Endothelial cell of umbilical vein (primary cell): ENCODE measurements at regions not wholly inside any gene's neighbourhood (a gene's known extent, or its start where the extent isn't known, plus 50 kb on each side); places are given as distances from the start of the nearest gene placed in this dataset.

Experiments
- BruUV-seq: library from RNA; stranded (reverse); fragments of 400-500 nt; replicated peaks from 2 replicates; lab custom pipeline; 2021; lab: Mats Ljungman, UMichigan
- CTCF ChIA-PET: fragments of 300-600, 350-600 bp; sonication (Branson Sonifier 250); formaldehyde crosslinking; loops from one replicate; lab custom pipeline; 2021; ENCODE audit warnings: antibody characterized with exemption, inconsistent platforms; lab: Charles Lee
- POLR2A ChIA-PET: fragments of 300-600, 350-600 bp; sonication (Branson Sonifier 250); formaldehyde crosslinking; loops from one replicate; lab custom pipeline; 2021; ENCODE audit warnings: antibody characterized with exemption, inconsistent platforms; lab: Charles Lee
- DNase-seq: peaks from one replicate; pipeline ENCODE4 v3.0.0-alpha.2; 2011; ENCODE audit warnings: low read depth, low spot score
- FAIRE-seq: peaks from 2 replicates; lab custom pipeline; 2011; peaks lifted over from hg19 to GRCh38; lab: Jason Lieb, UNC
- H2AFZ ChIP-seq: 2 replicates; pipeline ENCODE4 v1.6.0; 2012; ENCODE audit warnings: low read depth, low read length, control low read depth, inconsistent platforms
- H3K27ac ChIP-seq: 2 replicates; pipeline ENCODE4 v1.5.1; 2011; ENCODE audit warnings: low read depth, mild to moderate bottlenecking, control low read depth, low read length, moderate library complexity; ENCODE audit not compliant: insufficient read depth
- H3K27me3 ChIP-seq, 2 experiments: 2 replicates each; pipeline versions ENCODE4 v1.6.0 to v1.6.1; 2011; ENCODE audit warnings: low read length in 2 of 2, mixed read lengths in 1 of 2; ENCODE audit not compliant: control insufficient read depth in 2 of 2, insufficient read depth in 2 of 2
- H3K36me3 ChIP-seq, 2 experiments: 2 replicates in 1 of 2; 3 replicates in 1 of 2; pipeline ENCODE4 v1.5.1; 2011; ENCODE audit warnings: low read length in 2 of 2, mild to moderate bottlenecking in 1 of 2, moderate library complexity in 1 of 2; ENCODE audit not compliant: control insufficient read depth in 2 of 2, insufficient read depth in 2 of 2; ENCODE audit errors: extremely low read depth in 1 of 2
- H3K4me1 ChIP-seq: 3 replicates; pipeline ENCODE4 v1.5.1; 2011; ENCODE audit warnings: mild to moderate bottlenecking, low read length; ENCODE audit not compliant: control insufficient read depth, insufficient read depth; ENCODE audit errors: extremely low read depth
- H3K4me2 ChIP-seq: 2 replicates; pipeline ENCODE4 v1.6.1; 2011; ENCODE audit warnings: low read length, control low read depth, mixed read lengths; ENCODE audit not compliant: insufficient read depth
- H3K4me3 ChIP-seq, 3 experiments: fragments of 200-600 bp in 1 of 3; sonication (generic), shearing (Covaris generic) in 1 of 3; replicated peaks in 1 of 3; 2 replicates each; pipeline ENCODE4 v1.5.1; 2011 to 2016; ENCODE audit warnings: control low read depth in 3 of 3, low read length in 3 of 3, mild to moderate bottlenecking in 2 of 3, inconsistent platforms in 1 of 3, low read depth in 1 of 3, moderate library complexity in 1 of 3; ENCODE audit not compliant: insufficient read depth in 1 of 3
- H3K79me2 ChIP-seq: 2 replicates; pipeline ENCODE4 v1.6.0; 2012; ENCODE audit warnings: low read length, inconsistent platforms; ENCODE audit not compliant: control insufficient read depth, insufficient read depth
- H3K9ac ChIP-seq: replicated peaks from 2 replicates; pipeline ENCODE3; 2011; ENCODE audit warnings: low read length, control low read depth; ENCODE audit not compliant: insufficient read depth; ENCODE audit errors: extremely low read depth
- H3K9me1 ChIP-seq: replicated peaks from 3 replicates; pipeline ENCODE4 v1.6.0; 2011; ENCODE audit warnings: mild to moderate bottlenecking, low read length; ENCODE audit not compliant: control insufficient read depth, insufficient read depth; ENCODE audit errors: extremely low read depth
- H3K9me3 ChIP-seq: replicated peaks from 2 replicates; pipeline ENCODE4 v1.5.1; 2012; ENCODE audit warnings: low read length, inconsistent platforms; ENCODE audit not compliant: control insufficient read depth, insufficient read depth
- H4K20me1 ChIP-seq: replicated peaks from 2 replicates; pipeline ENCODE3; 2011; ENCODE audit warnings: mild to moderate bottlenecking, low read length; ENCODE audit not compliant: control insufficient read depth, insufficient read depth; ENCODE audit errors: extremely low read depth
- EZH2 ChIP-seq: IDR thresholded peaks from 2 replicates; pipeline ENCODE4 v1.6.1; 2012; ENCODE audit warnings: borderline replicate concordance, low read depth, mild to moderate bottlenecking, moderate library complexity, low read length, inconsistent platforms; ENCODE audit not compliant: severe bottlenecking
- FOS ChIP-seq: IDR thresholded peaks from 2 replicates; pipeline ENCODE4 v1.6.1; 2011; ENCODE audit warnings: mild to moderate bottlenecking, low read length, moderate library complexity, borderline replicate concordance; ENCODE audit not compliant: insufficient read depth
- GATA2 ChIP-seq: IDR thresholded peaks from 2 replicates; pipeline ENCODE4 v1.7.0; 2011; ENCODE audit warnings: low read depth, mild to moderate bottlenecking, moderate library complexity, mixed read lengths, low read length; ENCODE audit not compliant: insufficient read length, insufficient read depth
- JUN ChIP-seq: IDR thresholded peaks from 2 replicates; pipeline ENCODE4 v1.6.1; 2011; ENCODE audit warnings: borderline replicate concordance, low read depth; ENCODE audit not compliant: insufficient read length, insufficient read depth
- MYC ChIP-seq: IDR thresholded peaks from one replicate; pipeline ENCODE4 v1.6.1; 2011; ENCODE audit warnings: mild to moderate bottlenecking, low read depth, low read length
- POLR2A ChIP-seq: IDR thresholded peaks from 2 replicates; pipeline ENCODE4 v1.6.1; 2012; ENCODE audit warnings: low read depth, mild to moderate bottlenecking, control low read depth, low read length
- POLR2AphosphoS5 ChIP-seq: IDR thresholded peaks from 2 replicates; pipeline ENCODE4 v1.6.1; 2012; ENCODE audit warnings: low read depth, mild to moderate bottlenecking, control low read depth, low read length, moderate library complexity; ENCODE audit not compliant: insufficient read depth
- dilution Hi-C: fragments of 300-500 bp; cut with MboI; formaldehyde crosslinking; loops from one replicate; pipeline ENCODE4 v1.15.0; 2019; ENCODE audit warnings: low sequenced_read_pairs; ENCODE audit not compliant: extremely low pct_ligation_motif_present
- intact Hi-C: fragments of 100-400 bp; cut with micrococcal nuclease; formaldehyde crosslinking; loops from one replicate; pipeline ENCODE4 v1.10.0; 2022
- TF ChIP-seq, protein P1 (sequence below): IDR thresholded peaks from 2 replicates; pipeline ENCODE4 v1.6.1; 2011; ENCODE audit not compliant: insufficient read depth, insufficient read length
- TF ChIP-seq, protein P2 (sequence below), 2 donors: IDR thresholded peaks; 1 replicate in 1 of 2; 2 replicates in 1 of 2; pipeline ENCODE4 v1.5.1; 2011; ENCODE audit warnings: low read length in 2 of 2, mild to moderate bottlenecking in 2 of 2, moderate library complexity in 2 of 2, control low read depth in 1 of 2, inconsistent platforms in 1 of 2, low read depth in 1 of 2; ENCODE audit not compliant: insufficient read depth in 1 of 2; ENCODE audit errors: extremely low read depth in 1 of 2

DNA sequence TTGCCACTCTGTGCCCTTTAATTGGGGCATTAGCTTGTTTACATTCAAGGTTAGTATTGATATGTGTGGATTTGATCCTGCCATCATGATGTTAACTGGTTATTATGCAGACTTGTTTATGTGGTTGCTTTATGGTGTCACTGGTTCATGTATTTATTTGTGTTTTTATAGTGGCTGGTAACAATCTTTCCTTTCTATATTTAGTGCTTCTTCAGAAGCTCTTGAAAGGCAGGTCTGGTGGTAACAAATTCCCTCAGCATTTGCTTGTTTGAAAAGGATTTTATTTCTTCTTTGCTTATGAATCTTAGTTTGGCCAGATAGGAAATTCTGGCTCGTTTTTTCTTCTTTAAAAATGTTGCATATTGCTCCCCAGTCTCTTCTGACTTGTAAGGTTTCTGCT is 215.4 kb downstream of the ZC3H11B start:
- Histone ChIP-seq H3K4me1 (no peaks in the 10 kb centered on the region), H3K4me2 (no peak overlapping the region), H3K9ac (no peak overlapping the region), H3K79me2 (no peaks in the 10 kb centered on the region), H3K4me3 (no peak overlapping the region), H3K36me3 (no peaks in the 10 kb centered on the region), H3K27me3 (no peaks in the 10 kb centered on the region), H3K27ac (no peak overlapping the region), H3K9me1 (no peaks in the 10 kb centered on the region), H4K20me1 (no peaks in the 10 kb centered on the region), H2AFZ (no peak overlapping the region), H3K9me3 (no peaks in the 10 kb centered on the region)
- POLR2A ChIA-PET, result no interaction called here
- no TSS peak for BruUV-seq
- dilution Hi-C loops (no loop called here), intact Hi-C loops (no loop called here)
- DNase-seq (no peak), FAIRE-seq (no peak)
- CTCF ChIA-PET, result interaction anchor here (1.8 kb wide), 1 partner anchor 12 kb away, joined by 3 read pairs; no protein-coding TSS in a partner anchor
- TF ChIP-seq GATA2, result no peak
- TF ChIP-seq POLR2A, result no peak
- TF ChIP-seq FOS, result no peak
- no peak for TF ChIP-seq EZH2
- TF ChIP-seq, protein P1, sequence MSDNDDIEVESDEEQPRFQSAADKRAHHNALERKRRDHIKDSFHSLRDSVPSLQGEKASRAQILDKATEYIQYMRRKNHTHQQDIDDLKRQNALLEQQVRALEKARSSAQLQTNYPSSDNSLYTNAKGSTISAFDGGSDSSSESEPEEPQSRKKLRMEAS, result no peak
- no peak for TF ChIP-seq POLR2AphosphoS5
- no peak for TF ChIP-seq MYC
- no peak for TF ChIP-seq JUN
- TF ChIP-seq, protein P2, sequence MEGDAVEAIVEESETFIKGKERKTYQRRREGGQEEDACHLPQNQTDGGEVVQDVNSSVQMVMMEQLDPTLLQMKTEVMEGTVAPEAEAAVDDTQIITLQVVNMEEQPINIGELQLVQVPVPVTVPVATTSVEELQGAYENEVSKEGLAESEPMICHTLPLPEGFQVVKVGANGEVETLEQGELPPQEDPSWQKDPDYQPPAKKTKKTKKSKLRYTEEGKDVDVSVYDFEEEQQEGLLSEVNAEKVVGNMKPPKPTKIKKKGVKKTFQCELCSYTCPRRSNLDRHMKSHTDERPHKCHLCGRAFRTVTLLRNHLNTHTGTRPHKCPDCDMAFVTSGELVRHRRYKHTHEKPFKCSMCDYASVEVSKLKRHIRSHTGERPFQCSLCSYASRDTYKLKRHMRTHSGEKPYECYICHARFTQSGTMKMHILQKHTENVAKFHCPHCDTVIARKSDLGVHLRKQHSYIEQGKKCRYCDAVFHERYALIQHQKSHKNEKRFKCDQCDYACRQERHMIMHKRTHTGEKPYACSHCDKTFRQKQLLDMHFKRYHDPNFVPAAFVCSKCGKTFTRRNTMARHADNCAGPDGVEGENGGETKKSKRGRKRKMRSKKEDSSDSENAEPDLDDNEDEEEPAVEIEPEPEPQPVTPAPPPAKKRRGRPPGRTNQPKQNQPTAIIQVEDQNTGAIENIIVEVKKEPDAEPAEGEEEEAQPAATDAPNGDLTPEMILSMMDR (IDR thresholded peaks at IDR 0.05; ENCODE audit: extremely low read depth in 1 of 2, insufficient read depth in 1 of 2, low read depth in 1 of 2, low read length in 2 of 2), result no peak
